ENCODE measurements at regions not wholly inside any gene's neighbourhood (a gene's known extent, or its start where the extent isn't known, plus 50 kb on each side); places are given as distances from the start of the nearest gene placed in this dataset.
A peak's percentile ranks its signal among the peaks of the same experiment; 100 is the strongest.

GRCh38 chr5:57853929-57854697 is 371.5 kb upstream of the ACTBL2 start:
- no peak for TF ChIP-seq CTCF (conservative IDR thresholded peaks at IDR 0.05)
- Histone ChIP-seq H3K27ac (ENCODE audit: low read depth, low read length) (no peak overlapping the region), H3K36me3 (ENCODE audit: control insufficient read depth, insufficient read depth, low read length) (no peaks in the 10 kb centered on the region), H3K4me1 (ENCODE audit: control insufficient read depth, insufficient read depth, low read length) (peaks cover 3% of the 10 kb centered on the region), H3K4me3 (ENCODE audit: low read length) (no peak overlapping the region), H3K9ac (ENCODE audit: extremely low read depth, low read length, poor library complexity, severe bottlenecking) (no peak overlapping the region), H3K27me3 (ENCODE audit: control insufficient read depth, insufficient read depth, low read length, poor library complexity, severe bottlenecking) (no peaks in the 10 kb centered on the region), H3K9me3 (ENCODE audit: control insufficient read depth, low read length) (no peaks in the 10 kb centered on the region)
- H3K27ac Mint-ChIP-seq: no peak overlapping the region
- no peaks in the 10 kb centered on the region for H3K9me3 Mint-ChIP-seq
- no peak for DNase-seq
- H3K4me1 Mint-ChIP-seq: no peaks in the 10 kb centered on the region
- no peaks in the 10 kb centered on the region for H3K36me3 Mint-ChIP-seq (ENCODE audit: low read depth)
- WGBS, 2 experiments (ENCODE audit: insufficient coverage in 1 of 2, insufficient read length in 1 of 2): 83 to 90% methylated on average over 1 to 3 of the region's 3 CpGs
- H3K27me3 Mint-ChIP-seq (ENCODE audit: insufficient read depth): no peaks in the 10 kb centered on the region
- H3K4me3 Mint-ChIP-seq: no peak overlapping the region

GRCh38 chr5:57850109-57850508 is 367.5 kb upstream of the ACTBL2 start:
- no peaks in the 10 kb centered on the region for H3K4me1 ChIP-seq (ENCODE audit: control insufficient read depth, insufficient read depth, low read length)
- H3K27ac ChIP-seq (ENCODE audit: low read depth, low read length): no peak overlapping the region
- H3K27me3 ChIP-seq (ENCODE audit: control insufficient read depth, insufficient read depth, low read length, poor library complexity, severe bottlenecking): no peaks in the 10 kb centered on the region
- no peaks in the 10 kb centered on the region for H3K9me3 ChIP-seq (ENCODE audit: control insufficient read depth, low read length)
- WGBS, 2 experiments (ENCODE audit: insufficient coverage in 1 of 2, insufficient read length in 1 of 2): 92 to 100% methylated on average over 1 of the region's 1 CpG
- no peak overlapping the region for H3K4me3 ChIP-seq (ENCODE audit: low read length)
- Mint-ChIP-seq H3K27me3 (ENCODE audit: insufficient read depth) (no peaks in the 10 kb centered on the region), H3K36me3 (ENCODE audit: low read depth) (no peaks in the 10 kb centered on the region), H3K27ac (no peak overlapping the region), H3K4me3 (no peak overlapping the region), H3K9me3 (no peaks in the 10 kb centered on the region), H3K4me1 (no peaks in the 10 kb centered on the region)
- no peak for TF ChIP-seq CTCF (conservative IDR thresholded peaks at IDR 0.05)
- no peak overlapping the region for H3K9ac ChIP-seq (ENCODE audit: extremely low read depth, low read length, poor library complexity, severe bottlenecking)
- no peak for DNase-seq
- H3K36me3 ChIP-seq (ENCODE audit: control insufficient read depth, insufficient read depth, low read length): no peaks in the 10 kb centered on the region

- H3K9me3 ChIP-seq (ENCODE audit: control insufficient read depth, low read length): no peaks in the 10 kb centered on the region
- H3K36me3 ChIP-seq (ENCODE audit: control insufficient read depth, insufficient read depth, low read length): no peaks in the 10 kb centered on the region
- H3K27ac ChIP-seq (ENCODE audit: low read depth, low read length): no peak overlapping the region
- Mint-ChIP-seq H3K9me3 (no peaks in the 10 kb centered on the region), H3K4me1 (peaks cover 11% of the 10 kb centered on the region), H3K36me3 (ENCODE audit: low read depth) (no peaks in the 10 kb centered on the region), H3K4me3 (no peak overlapping the region), H3K27ac (peak overlapping the region; percentile 44), H3K27me3 (ENCODE audit: insufficient read depth) (no peaks in the 10 kb centered on the region)
- no peak overlapping the region for H3K4me3 ChIP-seq (ENCODE audit: low read length)
- no peak overlapping the region for H3K9ac ChIP-seq (ENCODE audit: extremely low read depth, low read length, poor library complexity, severe bottlenecking)
- no peaks in the 10 kb centered on the region for H3K4me1 ChIP-seq (ENCODE audit: control insufficient read depth, insufficient read depth, low read length)
- no peak for DNase-seq
- H3K27me3 ChIP-seq (ENCODE audit: control insufficient read depth, insufficient read depth, low read length, poor library complexity, severe bottlenecking): no peaks in the 10 kb centered on the region
- 91 to 93% methylated on average over 2 of the region's 2 CpGs for WGBS, 2 experiments (ENCODE audit: insufficient coverage in 1 of 2, insufficient read length in 1 of 2)
- TF ChIP-seq CTCF (conservative IDR thresholded peaks at IDR 0.05): no peak
Measured at GRCh38 chr5:57845025-57845424, 362.4 kb upstream of the ACTBL2 start.

Data from endodermal cell (in vitro differentiated cells).